DMS53 (cell line): ENCODE measurements at regions not wholly inside any gene's neighbourhood (a gene's known extent, or its start where the extent isn't known, plus 50 kb on each side); places are given as distances from the start of the nearest gene placed in this dataset.

ENCODE experiments used
- DNase-seq: peaks from one replicate; lab custom pipeline; 2025; lab: John Stamatoyannopoulos, UW

DNA sequence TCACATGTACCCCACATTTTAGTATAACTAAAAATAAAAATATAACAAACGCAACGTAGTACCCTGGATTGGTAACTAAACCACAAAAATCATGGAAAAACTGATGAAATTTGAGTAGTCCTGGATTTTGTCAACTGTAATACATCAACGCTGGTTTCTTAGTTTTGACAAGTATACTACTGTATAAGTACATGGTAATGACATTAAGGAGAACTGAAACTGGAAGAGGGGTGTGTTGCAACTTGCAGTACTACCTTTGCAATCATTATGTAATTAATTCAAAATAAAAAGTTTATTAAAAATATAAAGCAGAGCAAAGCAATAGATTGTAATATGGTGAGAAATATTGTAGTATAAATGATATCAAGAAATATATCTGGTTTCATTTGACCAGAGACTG lies 1158.0 kb upstream of the SPRY2 start:
- DNase-seq = no peak

DNA sequence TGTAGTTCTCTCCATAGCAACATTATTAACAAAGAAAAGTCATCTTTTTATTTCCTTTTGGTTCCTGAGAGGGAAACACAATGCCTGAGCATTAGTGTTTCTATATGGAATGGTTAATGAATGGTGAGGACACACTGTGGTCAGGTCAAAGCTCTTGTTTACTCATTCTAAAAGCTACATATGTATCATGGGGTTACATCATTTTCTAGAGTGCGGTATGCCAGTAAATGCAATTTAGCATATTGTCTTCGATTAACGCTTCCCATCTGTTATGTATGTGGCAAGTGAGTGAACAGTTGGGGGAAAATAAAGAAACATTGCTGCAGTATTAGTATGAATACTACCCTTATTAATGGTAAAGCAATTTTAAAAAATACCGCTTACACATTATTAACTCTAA lies 1152.2 kb upstream of the SPRY2 start:
- no peak for DNase-seq

DNA sequence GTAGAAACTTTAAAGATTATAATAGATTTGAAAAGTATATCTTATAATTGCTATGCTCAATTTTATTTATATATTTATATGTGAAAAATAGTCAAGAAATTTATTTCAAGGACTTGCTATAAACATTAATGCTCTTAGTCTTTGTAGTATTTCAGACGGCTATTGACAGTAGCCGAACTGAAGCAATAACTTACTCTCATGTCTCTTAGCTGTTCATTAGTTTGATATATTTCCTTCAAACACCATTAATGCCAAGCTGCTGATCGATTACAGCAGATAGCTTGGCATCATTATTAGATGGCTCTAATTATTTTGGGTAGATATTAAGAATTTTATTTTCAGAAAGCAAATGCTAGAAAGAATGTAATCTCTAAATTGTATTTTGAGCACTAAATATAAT lies 1151.5 kb upstream of the SPRY2 start:
- DNase-seq = no peak

DNA sequence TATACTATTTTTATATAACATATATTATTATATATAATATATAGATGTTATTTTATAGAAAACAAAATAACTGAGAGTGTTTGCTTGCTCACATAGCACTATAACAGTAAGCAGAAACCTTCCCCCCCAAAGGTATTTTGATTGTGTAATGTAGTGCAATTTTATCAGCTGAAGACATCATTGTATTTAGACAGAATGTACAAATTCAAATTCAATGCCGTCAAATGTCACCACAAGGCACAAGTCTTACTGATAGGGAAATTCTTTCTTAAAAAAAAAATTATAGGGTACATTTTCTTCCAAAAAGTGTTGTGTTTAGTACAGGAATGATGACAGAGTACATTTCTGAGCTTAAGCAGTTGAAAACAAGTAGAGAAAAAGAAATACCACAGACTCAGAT lies 1147.1 kb upstream of the SPRY2 start:
- no peak for DNase-seq

DNA sequence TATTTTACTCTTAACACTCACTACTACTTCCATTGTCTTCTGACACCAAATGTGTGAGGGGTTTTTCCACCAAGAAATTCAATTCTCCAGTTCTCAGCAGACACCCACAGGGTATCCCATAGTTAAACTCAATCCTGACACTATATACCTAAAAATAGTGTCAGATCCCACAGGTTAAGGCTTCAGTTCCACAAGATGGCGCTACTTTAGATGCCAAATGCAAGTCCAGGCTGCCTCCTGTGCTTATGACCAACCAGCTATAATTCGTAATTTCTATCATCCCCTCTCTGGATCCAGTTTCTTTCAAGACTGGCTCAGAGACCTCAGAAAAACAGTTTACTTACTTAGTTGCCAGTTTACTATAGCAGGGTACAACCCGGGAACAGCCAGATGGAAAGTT lies 1146.2 kb upstream of the SPRY2 start:
- peak; percentile 61 for DNase-seq

DNA sequence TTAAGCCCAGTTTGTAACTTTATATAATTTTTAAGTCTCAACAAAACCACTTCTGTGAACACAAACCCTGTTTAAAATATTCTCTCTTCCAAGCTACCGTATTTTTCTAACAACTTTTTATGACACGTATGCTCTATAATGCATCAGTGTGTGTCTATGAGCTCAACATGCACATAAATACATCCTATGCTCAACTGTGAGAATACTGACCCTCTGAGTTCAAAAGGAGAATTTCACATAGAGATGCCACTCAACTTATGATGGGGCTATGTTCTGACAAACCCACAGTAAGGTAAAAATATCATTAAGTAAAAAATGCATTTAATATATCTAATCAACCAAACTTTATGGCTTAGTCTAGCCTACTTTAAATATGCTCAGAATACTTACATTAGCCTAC lies 1139.7 kb upstream of the SPRY2 start:
- DNase-seq = peak; percentile 21

DNA sequence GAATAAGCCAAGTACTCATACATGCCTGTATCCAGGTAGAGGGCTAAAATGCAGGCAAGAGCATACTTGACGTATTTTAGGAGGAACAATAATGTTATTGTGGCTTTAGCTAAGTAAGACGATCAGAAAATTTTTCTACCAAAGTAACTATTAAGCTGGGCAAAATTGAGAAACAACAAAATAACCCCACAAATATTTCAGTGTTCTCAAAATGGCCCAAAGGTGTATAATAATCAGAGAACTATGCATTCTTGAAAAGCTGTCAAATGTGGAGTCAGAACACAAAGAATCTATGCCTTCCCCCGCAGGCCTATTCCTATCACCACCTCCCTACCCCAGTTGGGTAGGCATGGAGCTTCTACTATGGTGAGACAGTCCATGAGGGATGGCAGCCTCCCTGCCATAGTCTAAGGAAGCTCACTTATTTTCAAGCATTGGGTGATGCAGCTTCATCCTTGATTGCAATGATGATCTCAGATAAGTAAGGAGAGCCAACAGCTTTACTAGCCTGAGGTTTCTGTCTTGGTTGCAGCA lies 1132.5 kb upstream of the SPRY2 start:
- DNase-seq = no peak

DNA sequence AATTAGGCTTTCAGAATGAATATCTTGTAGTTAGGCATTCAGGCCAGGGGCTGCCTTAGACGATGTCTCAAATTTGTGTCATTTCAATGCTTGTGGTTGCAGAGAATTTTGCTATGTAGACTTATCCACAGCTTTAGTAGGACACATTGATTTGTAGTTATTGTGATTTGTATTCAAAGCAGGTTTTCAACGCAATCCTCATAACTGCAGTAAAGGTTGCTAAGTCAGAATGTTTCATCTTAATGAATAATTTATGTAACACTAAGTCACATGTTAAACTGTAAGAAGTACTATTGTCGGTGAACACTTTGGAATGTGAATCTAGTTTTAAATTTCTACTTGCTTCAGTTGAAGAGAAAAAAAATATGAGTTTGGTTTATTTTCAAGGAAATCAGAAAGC lies 1117.2 kb upstream of the SPRY2 start:
- no peak for DNase-seq

DNA sequence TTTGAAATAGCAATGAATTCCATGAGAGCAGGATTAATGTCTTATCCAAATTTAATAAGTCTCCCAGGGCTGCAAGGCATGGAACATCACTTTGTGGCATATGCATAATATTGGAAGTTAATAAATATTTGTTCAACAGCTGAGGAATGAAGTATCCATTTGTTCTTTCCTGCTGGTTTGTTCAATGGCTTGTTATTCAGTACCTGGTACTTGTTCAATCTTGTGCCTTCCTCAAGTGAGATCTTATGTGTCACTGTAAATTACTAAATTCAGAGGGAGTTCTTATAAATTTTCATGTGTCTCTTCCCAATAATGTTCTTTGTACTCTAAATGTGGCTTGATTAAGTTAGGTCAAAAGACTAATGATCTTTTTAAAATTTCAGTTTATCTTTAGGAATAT lies 1105.5 kb upstream of the SPRY2 start:
- DNase-seq = no peak

DNA sequence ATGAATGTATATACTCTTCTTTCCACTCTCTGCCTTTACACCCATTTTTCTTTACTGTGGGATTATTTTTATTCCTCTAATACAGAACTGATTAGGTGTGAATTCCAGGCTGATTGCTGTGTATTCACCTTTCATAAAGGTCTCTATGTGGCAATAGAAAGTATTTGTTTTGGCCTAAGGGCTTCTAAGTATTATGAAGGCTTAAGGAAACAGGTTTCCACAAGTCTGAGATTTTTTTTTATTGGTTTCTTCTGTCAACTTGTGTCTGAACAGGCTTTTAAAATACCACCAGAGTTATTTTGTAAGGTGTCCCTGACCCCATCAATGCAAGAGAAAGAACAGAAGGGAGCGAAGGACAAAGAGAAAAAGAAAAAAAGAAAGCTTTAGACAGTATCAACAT lies 1102.0 kb upstream of the SPRY2 start:
- no peak for DNase-seq

DNA sequence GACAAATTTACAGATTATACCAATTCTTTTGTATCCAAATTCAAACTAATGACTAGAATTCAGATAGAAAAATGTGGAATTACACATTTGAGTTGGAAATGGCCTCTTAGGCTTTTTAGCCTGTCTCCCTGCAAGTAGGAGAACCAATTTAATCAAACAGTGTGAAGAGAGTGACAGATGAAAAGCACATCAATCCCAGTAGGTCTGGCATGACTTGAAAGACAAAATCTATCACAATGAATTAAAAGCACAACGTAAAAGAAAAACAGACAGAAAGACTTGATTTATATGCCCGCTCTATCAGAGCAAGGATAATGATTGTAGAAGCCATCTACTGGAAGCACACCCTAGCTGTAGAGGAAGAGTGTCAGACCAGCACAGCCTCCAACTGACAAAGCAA lies 1084.4 kb upstream of the SPRY2 start:
- DNase-seq = no peak

DNA sequence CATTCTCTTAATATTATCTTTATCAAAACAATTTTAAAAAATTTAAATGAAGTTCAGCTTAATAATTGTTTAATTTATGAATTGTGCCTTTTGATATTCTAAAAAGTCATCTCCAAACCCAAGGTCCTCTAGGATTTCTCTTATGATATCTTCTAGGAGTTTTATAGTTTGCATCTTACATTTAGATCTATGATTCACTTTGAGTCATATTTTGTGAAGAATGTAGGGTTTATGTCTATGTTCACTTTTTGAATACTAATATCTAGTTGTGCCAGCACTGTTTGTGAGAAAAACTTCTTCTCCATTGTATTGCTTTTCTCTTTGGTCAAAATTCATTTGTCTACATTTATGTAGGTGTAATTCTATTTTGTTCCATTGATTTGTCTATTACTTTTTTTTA lies 1068.4 kb upstream of the SPRY2 start:
- DNase-seq = no peak

DNA sequence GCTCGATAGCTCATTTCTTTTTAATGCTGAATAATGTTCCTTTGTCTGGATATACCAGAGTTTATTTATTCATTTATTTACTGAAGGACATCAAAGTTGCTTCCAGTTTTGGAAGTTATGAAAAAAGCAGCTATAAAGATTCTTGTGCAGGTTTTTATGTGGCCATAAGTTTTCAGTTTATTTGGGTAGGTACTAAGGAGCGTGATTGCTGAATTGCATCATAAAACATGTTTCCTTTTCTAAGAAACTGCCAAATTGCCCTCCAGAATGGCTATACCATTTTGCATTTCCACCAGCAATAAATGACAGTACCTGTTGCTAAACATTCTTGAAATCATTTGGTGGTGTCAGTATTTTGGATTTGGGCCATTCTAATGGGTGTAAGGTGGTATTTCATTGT lies 1067.7 kb upstream of the SPRY2 start:
- DNase-seq = no peak

DNA sequence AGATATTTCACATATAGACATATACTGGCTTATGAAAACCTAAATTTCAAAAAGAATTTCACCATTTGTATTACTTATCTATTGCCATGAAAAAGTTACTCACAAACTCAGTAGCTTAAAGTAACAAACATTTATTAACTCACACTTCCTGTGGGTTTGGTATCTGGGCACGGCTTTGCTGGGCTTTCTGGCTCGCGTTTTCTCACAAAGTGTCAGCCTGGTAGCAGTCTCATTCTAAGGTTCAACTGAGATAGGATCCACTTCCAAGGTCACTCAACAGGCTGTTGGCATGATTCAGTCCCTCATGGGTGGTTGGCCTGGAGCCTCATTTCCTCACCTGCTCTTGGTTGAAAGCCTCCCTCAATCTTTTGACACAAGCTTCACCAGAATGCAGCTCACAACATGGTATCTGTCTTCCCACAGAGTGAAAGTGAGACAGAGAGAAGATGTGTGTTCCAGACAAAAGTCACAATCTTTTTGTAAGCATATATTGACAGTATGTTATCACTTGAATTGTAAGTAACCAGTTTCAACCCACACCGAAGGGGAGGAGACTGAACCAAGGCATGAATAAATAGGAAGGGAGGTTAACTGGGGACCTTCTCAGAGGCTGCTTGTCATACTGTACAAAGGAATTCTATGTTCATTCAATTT lies 1065.8 kb upstream of the SPRY2 start:
- no peak for DNase-seq

DNA sequence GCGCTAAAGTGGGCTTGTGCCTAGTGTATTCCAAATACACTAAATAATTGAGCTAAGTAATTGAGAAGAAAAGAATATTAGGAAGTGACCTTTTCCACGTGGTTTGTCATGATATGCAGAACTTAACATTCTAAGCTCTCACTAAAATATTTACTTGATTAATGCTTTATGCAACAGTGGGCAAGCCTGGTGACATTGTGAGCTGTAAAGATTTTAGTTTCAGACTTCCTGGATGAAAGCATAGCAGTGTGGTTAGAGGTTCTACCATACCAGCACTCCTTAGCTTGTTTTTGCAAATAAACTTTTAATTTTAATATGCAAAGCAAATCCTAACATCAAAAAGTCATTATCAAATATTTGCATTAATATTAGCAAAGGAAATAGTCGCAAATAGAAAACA lies 1065.1 kb upstream of the SPRY2 start:
- DNase-seq = no peak

DNA sequence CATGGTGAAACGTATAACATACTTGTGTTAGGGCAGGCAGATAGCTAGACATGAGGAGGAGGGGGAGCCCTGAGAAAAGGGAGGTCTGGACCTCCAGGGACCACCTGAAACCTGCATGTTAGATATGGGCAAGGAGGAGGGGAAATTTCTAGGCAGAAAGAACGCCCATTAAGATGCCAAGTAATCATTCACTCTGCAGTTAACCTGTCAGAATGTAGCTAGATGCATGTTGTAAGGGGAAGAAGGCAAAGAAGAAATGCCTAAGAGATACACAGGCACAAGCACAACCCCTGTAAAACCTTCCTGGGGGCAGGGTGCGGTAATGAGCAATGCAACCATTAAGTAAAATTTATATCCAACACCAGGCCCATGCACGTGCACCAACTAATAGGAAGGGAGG lies 1055.3 kb upstream of the SPRY2 start:
- DNase-seq = no peak

DNA sequence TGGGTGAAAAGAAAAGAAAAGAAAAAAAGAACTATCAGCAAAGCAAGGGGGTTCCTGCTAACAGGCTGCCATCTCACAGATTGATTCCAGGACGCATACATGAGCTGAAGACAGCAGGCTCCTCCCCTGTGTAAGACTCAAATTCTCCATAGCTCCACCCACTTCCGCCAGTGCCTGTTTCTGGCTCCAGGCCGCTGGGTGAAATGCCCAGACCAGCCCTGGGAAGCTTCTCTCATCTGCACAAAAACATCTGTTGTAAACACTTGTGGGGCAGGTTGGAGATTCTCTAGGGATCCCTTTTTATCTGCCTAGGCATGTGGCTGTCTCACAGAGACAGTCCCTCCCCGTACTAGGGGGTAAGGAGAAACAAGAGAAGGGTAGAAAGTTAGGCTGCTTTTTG lies 1054.4 kb upstream of the SPRY2 start:
- peak; percentile 1 for DNase-seq

DNA sequence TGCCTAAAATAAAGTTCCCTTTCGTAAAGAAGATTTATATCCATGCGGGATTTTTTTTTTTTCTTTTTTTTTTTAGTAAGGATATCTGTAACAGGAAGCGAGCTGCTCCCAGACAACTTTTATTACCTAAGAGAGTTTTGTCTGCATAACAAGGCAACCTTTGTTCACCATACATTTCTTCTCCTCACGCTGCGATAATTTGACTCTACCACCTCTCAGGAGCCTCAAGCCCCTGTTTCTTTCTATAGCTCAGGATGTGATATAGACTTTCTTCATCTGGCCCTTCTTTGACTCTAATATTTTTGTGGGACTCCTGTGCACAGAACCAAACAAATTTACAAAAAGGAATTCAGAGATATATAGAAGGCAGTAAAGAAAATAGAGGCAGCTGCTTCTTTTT lies 1053.7 kb upstream of the SPRY2 start:
- no peak for DNase-seq

DNA sequence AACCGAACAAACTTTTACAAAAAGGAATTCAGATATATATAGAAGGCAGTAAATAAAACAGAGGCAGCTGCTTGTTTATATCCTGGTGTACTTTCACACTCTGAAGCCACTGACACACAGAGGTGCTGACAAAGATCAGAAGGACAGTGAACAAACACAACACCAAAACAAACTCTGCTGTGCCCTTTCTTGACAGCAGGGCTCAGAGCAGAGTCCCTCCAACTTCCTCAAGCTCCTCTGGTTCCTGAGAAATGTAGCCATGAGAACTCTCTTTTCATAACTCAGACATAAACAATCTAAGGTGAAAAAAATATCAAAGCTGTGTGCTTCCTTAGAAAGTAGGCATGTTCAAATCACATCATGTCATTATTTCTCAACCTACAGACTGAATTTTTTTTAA lies 1052.8 kb upstream of the SPRY2 start:
- DNase-seq = peak; percentile 3

DNA sequence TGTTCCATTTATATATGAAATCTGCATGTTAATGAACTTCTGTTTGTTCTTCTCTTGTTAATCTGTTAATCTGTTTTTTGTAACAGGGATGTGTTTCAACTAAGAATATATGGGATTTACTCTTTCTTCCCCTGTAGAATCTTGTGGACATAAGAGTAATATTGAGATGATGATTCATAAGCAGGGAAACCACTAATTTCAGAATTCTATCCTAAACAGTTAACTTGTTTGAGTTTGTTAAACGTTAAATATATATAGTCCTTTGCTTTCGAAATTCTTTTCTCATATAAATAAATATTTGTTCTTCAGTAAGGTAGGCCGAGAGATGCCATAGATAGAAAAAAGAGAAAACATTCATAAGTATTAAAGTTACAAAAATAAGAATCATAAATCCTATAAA lies 1052.2 kb upstream of the SPRY2 start:
- no peak for DNase-seq

DNA sequence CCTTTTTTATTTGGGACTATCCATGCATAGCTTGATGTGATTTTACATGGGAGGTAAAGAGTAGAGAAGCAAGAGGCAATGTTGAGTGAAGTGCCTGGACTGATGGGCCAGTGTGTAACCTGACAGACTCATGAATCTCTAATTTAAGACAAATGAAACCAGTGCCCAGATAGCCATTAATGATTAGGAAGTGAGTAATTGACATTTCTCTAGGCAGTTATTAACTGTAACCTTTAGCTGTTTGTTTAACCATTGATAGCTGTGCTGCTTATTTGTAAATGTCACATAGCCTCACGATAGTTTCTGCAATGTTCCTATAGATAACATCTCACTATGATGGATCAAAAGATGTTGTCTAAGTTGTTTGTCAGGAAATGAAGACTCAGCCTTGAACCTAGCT lies 1047.5 kb upstream of the SPRY2 start:
- no peak for DNase-seq

DNA sequence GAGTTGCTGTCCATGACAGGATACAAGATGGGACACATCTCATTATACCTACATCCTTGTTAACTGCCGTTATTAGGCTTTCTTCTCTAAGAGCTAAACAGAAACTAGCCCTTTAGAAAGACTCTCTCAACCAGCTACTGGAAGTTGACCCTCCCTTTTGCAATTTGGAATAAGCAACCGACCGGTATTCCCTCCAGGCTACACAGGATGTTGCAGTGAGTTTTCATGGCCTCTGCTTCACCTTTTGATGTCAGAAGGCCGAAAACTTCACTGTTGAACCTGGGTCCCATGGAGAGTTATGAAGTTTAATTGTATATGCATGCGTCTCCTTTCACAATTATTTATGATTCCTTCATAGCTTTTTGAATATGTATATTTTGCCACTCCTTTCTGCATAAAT lies 1042.5 kb upstream of the SPRY2 start:
- no peak for DNase-seq

DNA sequence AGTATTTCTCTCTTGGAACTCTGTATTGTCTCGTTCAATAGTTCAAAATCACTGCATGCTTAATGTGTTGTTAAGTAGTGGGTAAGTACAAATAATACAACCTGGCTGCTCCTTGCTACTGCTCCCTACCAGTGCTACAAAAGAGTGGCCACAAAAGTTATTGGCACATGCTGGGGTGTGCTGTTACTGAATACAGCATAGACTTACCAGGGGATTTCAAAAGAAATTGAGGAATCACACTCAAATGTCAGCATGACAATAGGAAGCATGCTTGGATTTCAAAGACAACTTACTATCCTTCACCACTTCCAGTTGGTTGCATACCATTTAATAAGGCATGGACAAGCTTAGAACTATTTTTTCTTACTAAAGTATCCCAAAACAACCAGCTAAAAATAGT lies 1041.3 kb upstream of the SPRY2 start:
- no peak for DNase-seq

DNA sequence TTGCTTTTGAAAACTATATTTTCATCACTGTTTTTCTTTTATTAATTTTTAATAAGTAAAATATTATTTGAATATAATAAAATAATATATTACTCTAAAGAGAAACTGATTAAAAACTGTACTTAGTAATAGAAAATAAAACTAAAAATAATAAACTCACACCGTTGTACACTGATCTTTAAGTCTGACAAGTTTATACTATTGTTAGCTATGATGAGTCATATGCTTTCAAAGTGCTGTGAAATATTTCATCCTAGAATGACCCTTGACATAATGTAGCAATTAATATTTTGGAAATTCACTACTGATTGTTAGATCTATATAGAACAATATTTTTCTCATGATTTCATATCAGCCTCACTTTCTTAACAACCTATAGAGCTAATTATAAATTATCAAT lies 1040.6 kb upstream of the SPRY2 start:
- DNase-seq = no peak

DNA sequence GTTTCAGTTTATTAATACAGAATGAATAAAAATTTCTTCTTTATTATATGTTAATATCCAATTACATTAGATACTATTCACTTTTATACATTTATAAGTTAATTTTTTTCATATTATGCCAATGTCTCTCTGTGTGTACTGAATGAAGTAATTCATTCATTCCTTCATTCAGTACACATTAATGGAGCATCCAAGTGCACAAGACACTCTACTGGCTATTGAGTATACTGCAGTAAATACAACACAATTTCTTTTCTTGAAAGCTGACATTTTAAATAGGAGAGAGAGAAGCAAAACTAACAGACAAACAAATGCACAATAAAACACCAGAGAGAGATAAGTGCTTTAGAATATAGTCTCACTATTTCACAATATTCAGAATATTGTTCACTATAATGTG lies 1038.3 kb upstream of the SPRY2 start:
- DNase-seq = peak; percentile 3
